ENCODE measurements at regions not wholly inside any gene's neighbourhood (a gene's known extent, or its start where the extent isn't known, plus 50 kb on each side); places are given as distances from the start of the nearest gene placed in this dataset.
A peak's percentile ranks its signal among the peaks of the same experiment; 100 is the strongest.

- DNase-seq = no peak
Measured at GRCh38 chr7:86942995-86943394, 116.5 kb downstream of the ELAPOR2 start.

GRCh38 chr7:86942081-86942480, 117.4 kb downstream of the ELAPOR2 start:
- no peak for DNase-seq

GRCh38 chr7:86939197-86939814, 120.1 kb downstream of the ELAPOR2 start:
- DNase-seq = peak; percentile 14

DNA sequence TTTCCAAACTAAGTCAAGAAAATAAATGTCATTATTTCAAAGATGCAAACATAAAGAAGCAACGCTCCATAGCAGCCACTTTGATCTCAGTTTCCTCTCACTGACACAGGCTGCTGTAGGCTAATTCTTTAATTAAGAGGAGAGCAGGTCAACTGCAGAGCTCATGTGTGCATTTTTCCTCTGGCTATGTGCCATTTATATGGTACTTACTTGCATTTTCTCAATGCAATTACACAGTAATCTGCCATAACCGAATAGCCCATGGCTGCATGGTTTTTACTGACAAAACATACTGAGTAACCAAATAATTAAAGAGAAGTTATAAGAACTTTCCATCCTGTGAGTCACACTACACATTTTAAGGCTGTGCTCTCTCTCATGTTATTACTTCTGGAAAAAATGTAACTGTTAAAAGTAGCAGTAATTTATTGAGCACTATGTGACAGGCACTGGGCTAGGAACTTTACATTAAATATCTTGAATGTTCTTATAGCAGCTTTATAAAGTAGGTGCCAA, 122.0 kb downstream of the ELAPOR2 start:
- no peak for DNase-seq

DNA sequence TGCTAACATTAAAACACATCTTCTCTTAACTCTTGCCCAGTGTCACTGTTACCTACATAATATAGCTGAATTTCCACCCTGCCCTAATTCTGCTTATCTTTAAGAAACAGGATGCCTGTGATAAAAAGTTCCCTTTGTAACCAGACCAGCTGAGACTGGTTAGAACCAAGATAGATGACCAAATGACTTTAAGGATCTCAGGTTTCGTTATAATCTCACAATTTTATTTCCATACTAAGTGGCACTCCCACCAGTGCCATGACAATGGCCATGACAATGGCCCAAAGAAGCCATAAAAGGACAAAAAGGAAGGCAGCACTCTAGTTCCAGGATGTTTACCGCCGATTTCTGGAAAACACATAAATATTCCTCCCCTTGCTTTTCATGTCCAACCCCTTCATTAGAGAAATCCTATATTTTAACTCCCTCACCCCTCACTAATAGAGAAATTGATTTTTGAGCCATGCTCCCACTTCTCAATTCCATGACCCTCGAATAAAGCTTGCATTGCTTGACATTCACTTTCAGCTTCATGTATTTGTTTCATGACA, 126.1 kb downstream of the ELAPOR2 start:
- no peak for DNase-seq

- DNase-seq = no peak
Measured at GRCh38 chr7:86932038-86932512, 127.4 kb downstream of the ELAPOR2 start.

- no peak for DNase-seq
Measured at GRCh38 chr7:86931439-86931838, 128.0 kb downstream of the ELAPOR2 start.

DNA sequence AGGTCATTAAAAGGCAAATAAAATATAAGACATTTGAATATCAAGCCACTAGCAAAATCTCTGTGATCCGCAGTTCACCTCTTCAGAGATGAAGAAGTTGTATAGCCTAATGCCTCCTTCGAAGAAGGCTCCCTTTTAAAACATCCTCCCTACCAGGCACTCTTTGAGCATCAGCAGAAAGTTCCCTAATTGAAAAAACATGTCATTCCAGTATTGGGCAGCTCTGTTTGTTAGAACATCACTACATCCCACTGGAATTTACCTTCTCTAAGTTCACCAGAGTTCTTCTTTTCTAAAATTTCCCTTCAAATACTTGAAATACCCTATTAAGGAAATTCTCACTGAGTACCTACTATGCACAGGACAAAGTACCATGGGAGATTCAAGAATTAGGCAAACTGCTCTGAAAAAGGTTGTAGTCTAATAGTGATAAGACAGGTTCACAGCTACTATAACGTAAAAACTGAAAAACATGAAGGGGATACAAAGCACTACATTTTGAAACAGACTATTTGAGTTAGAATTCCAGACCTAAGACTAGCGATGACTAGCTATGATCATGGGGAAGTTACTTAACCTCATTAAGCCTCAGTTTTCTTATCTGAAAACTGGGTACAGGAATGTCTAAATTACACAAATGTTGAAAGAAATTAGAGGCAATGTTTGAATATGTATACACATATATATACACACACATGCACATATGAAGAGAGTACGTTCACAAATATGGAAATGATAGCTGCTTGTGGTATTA, 128.7 kb downstream of the ELAPOR2 start:
- DNase-seq = no peak

- DNase-seq = no peak
Measured at GRCh38 chr7:86929293-86930109, 130.0 kb downstream of the ELAPOR2 start.

DNA sequence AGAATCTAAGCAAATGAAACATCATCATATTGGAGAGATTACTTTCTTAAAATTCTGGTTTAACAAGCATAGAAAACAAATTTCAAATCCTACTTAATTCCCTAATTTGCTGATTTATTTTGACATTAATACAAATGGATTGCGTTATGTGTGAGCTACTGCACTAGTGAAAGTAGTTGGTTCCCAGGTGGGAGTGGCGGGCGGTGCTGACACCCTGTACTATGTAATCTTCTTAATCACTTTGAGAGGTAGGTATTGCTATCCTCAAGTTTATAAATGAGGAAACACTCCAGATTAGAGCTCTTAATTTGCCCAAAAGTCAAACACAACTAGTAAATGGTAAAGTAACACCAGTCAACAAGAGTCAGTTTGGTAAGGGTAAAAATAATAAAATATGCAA, 131.1 kb downstream of the ELAPOR2 start:
- DNase-seq = no peak

DNA sequence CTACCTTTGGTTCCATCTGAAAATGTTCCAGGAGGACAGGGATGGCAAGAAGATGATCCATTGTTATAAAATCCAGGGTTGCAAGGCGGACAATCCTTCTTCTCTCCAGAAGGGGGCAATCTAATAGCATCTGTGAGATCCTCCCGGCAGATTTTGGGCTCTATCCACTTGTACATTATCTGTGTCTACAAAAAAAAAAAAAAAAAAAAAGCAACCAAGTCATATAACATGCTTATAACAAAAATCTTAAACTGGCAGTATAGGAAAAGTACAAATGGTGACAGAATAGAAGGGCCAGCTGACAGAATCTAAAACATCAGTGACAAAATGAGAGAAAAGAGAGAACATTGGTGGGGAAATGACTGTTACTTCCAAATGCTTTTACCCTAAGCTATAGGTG, 132.7 kb downstream of the ELAPOR2 start:
- DNase-seq = no peak

GRCh38 chr7:86925221-86925620, 134.2 kb downstream of the ELAPOR2 start:
- no peak for DNase-seq

GRCh38 chr7:86923527-86923926, 135.9 kb downstream of the ELAPOR2 start:
- no peak for DNase-seq

GRCh38 chr7:86920154-86920553, 139.3 kb downstream of the ELAPOR2 start:
- DNase-seq = no peak

- DNase-seq = no peak
Measured at GRCh38 chr7:86918245-86918644, 141.2 kb downstream of the ELAPOR2 start.

GRCh38 chr7:86916277-86916825, 143.1 kb downstream of the ELAPOR2 start:
- DNase-seq = no peak

- DNase-seq = no peak
Measured at GRCh38 chr7:86914551-86914950, 144.9 kb downstream of the ELAPOR2 start.

Measured in activated CD4-positive, alpha-beta T cell treated with anti-CD3 and anti-CD28 coated beads, Interleukin-2, amount 50 U/mL, for 1 hour (primary cell).